ENCODE measurements at regions not wholly inside any gene's neighbourhood (a gene's known extent, or its start where the extent isn't known, plus 50 kb on each side); places are given as distances from the start of the nearest gene placed in this dataset.
A peak's percentile ranks its signal among the peaks of the same experiment; 100 is the strongest.
"Not testable (repeated sequence)": the region's sequence is repeated elsewhere in the genome, so short reads cannot be mapped to it uniquely, and the experiment has no call there.

GRCh38 chr21:10270211-10270610 is 251.2 kb upstream of the TPTE start:
- DNase-seq (ENCODE audit: extremely low spot score); POLR2A ChIA-PET; CTCF ChIA-PET: not testable (repeated sequence)

GRCh38 chr21:10271666-10272207 is 249.6 kb upstream of the TPTE start:
- DNase-seq (ENCODE audit: extremely low spot score); CTCF ChIA-PET; POLR2A ChIA-PET: not testable (repeated sequence)

GRCh38 chr21:10272216-10272615 is 249.2 kb upstream of the TPTE start:
- TF ChIP-seq CTCF (IDR thresholded peaks at IDR 0.05; ENCODE audit: control extremely low read depth, extremely low read depth, low read depth, missing control alignments), result no peak
- ChIA-PET CTCF (no interaction called here), POLR2A (no interaction called here)
- peak; percentile 0 for DNase-seq (ENCODE audit: extremely low spot score)

- no peak for DNase-seq (ENCODE audit: extremely low spot score)
- TF ChIP-seq CTCF (IDR thresholded peaks at IDR 0.05; ENCODE audit: control extremely low read depth, extremely low read depth, low read depth, missing control alignments), result no peak
- ChIA-PET POLR2A (no interaction called here), CTCF (no interaction called here)
Measured at GRCh38 chr21:10273196-10273595, 248.2 kb upstream of the TPTE start.

- POLR2A ChIA-PET, CTCF ChIA-PET: not testable (repeated sequence)
- peak; percentile 0 for DNase-seq (ENCODE audit: extremely low spot score)
Measured at GRCh38 chr21:10273794-10274338, 247.5 kb upstream of the TPTE start.

Measured in GM10248 (cell line).